ENCODE measurements at regions not wholly inside any gene's neighbourhood (a gene's known extent, or its start where the extent isn't known, plus 50 kb on each side); places are given as distances from the start of the nearest gene placed in this dataset.

- Histone ChIP-seq H3K23ac (ENCODE audit: insufficient read length, low read depth, low read length) (no peak overlapping the region), H4K20me1 (ENCODE audit: control insufficient read depth, insufficient read depth, insufficient read length) (no peaks in the 10 kb centered on the region), H3T11ph (ENCODE audit: low read length) (no peak overlapping the region), H3K79me1 (ENCODE audit: insufficient read depth, low read depth, low read length, poor library complexity, severe bottlenecking) (no peaks in the 10 kb centered on the region), H3K4me1 (ENCODE audit: insufficient read depth, low read length) (no peaks in the 10 kb centered on the region), H3K27me3 (ENCODE audit: insufficient read depth, low read length) (no peaks in the 10 kb centered on the region), H4K91ac (ENCODE audit: insufficient read length, low read depth, low read length) (no peak overlapping the region), H2AK5ac (ENCODE audit: insufficient read length, low read length) (no peak overlapping the region), H3K18ac (ENCODE audit: insufficient read length, low read depth, low read length) (no peak overlapping the region), H2BK20ac (ENCODE audit: low read depth, low read length, poor library complexity, severe bottlenecking) (no peak overlapping the region), H3K9ac (ENCODE audit: extremely low read depth, insufficient read length, low read length) (no peak overlapping the region), H3K4ac (ENCODE audit: low read depth, low read length) (no peak overlapping the region), H3K56ac (ENCODE audit: insufficient read length, low read depth, low read length) (no peak overlapping the region), H4K5ac (ENCODE audit: insufficient read length, low read depth, low read length) (no peak overlapping the region), H2BK15ac (ENCODE audit: low read depth, low read length) (no peak overlapping the region), H2BK5ac (ENCODE audit: insufficient read length, low read length) (no peak overlapping the region), H2BK120ac (ENCODE audit: low read depth, low read length, poor library complexity, severe bottlenecking) (no peak overlapping the region), H3K9me3 (ENCODE audit: control insufficient read depth, low read depth, low read length) (no peaks in the 10 kb centered on the region), H3K23me2 (ENCODE audit: insufficient read length, low read depth, low read length, poor library complexity, severe bottlenecking) (no peaks in the 10 kb centered on the region), H4K8ac (replicated peaks; ENCODE audit: insufficient read length, low read depth, low read length) (no peak overlapping the region), H3K14ac (ENCODE audit: insufficient read depth, low read length) (no peak overlapping the region), H3K27ac (ENCODE audit: insufficient read length, low read depth, low read length) (no peak overlapping the region), H2AFZ (ENCODE audit: low read length) (no peak overlapping the region), H3K79me2 (ENCODE audit: insufficient read depth, low read length) (no peaks in the 10 kb centered on the region), H3K4me2 (ENCODE audit: insufficient read depth, insufficient read length, low read length) (no peak overlapping the region), H2BK12ac (ENCODE audit: insufficient read length, low read depth, low read length) (no peak overlapping the region)
- H3K9me3 Mint-ChIP-seq = no peaks in the 10 kb centered on the region
- no peaks in the 10 kb centered on the region for H3K36me3 Mint-ChIP-seq (ENCODE audit: insufficient read depth in 1 of 3, low read depth in 3 of 3)
- no peak for DNase-seq
- H3K4me3 Mint-ChIP-seq = no peak overlapping the region
- TF ChIP-seq CTCF (conservative IDR thresholded peaks at IDR 0.05) = no peak
- no peaks in the 10 kb centered on the region for H3K27me3 Mint-ChIP-seq (ENCODE audit: low read depth)
- H3K4me1 Mint-ChIP-seq = 0 out of 4 replicates have a peak, but pooled peaks cover 0 to 3% of the 10 kb centered on the region in 2 experiments
- H3K27ac Mint-ChIP-seq = no peak overlapping the region
These were observed 173.3 kb upstream of the MBNL1 start for GRCh38 chr3:152095472-152095871.

All from H9 (cell line).